Thyroid gland (tissue), 4 donors: ENCODE measurements at regions not wholly inside any gene's neighbourhood (a gene's known extent, or its start where the extent isn't known, plus 50 kb on each side); places are given as distances from the start of the nearest gene placed in this dataset. TPM values are rescaled to one million over a fixed set of nuclear protein-coding genes. Genes with fewer than 3 reads are reported as not detected.
A peak's percentile ranks its signal among the peaks of the same experiment; 100 is the strongest.

Experiments used
- DNase-seq, 2 donors: peaks; one replicate each; pipeline ENCODE4 v3.0.0-alpha.2; 2019
- H3K27ac ChIP-seq, 3 donors: fragments of 200-600 bp; sonication (generic); 1 replicate in 2 of 3; 2 replicates in 1 of 3; pipeline ENCODE4 v1.5.1; 2016 to 2019; ENCODE audit warnings: mild to moderate bottlenecking in 1 of 3, moderate library complexity in 1 of 3
- H3K27me3 ChIP-seq: fragments of 200-600 bp; sonication (generic); one replicate; pipeline ENCODE4 v1.5.1; 2019
- H3K36me3 ChIP-seq, 2 donors: fragments of 200-600 bp; sonication (generic); one replicate each; pipeline ENCODE4 v1.5.1; 2016 to 2019
- H3K4me1 ChIP-seq, 2 donors: fragments of 200-600 bp; sonication (generic); one replicate each; pipeline ENCODE4 v1.5.1; 2017 to 2019
- H3K4me3 ChIP-seq, 3 donors: fragments of 200-600 bp; sonication (generic); replicated peaks in 1 of 3; 1 replicate in 2 of 3; 2 replicates in 1 of 3; pipeline ENCODE4 v1.5.1; 2016; ENCODE audit warnings: mild to moderate bottlenecking in 1 of 3
- H3K9me3 ChIP-seq: fragments of 200-600 bp; sonication (generic); one replicate; pipeline ENCODE4 v1.5.1; 2017
- POLR2A ChIP-seq, 2 donors: fragments of 450-650 bp; IDR thresholded peaks; one replicate each; pipeline ENCODE4 v1.6.1; 2017; ENCODE audit warnings: antibody characterized with exemption in 2 of 2, mild to moderate bottlenecking in 2 of 2, moderate library complexity in 1 of 2
- WGBS, 2 donors: methylation state at CpG; one replicate each; pipeline ENCODE4 v1.1.5; 2017; 5-methylcytosine and 5-hydroxymethylcytosine counted together
- intact Hi-C: fragments of 100-400 bp; cut with DNase I; formaldehyde crosslinking; loops from one replicate; pipeline ENCODE4 v1.15.1; 2023
- small RNA-seq: library from RNA; depleted of rRNA; stranded (forward); fragments of <200 nt; gene quantifications from one replicate; pipeline ENCODE3, GENCODE V24; 2016
- TF ChIP-seq, protein P1 (sequence below), 6 experiments: fragments of 200-600 bp in 3 of 6; fragments of 450-650 bp in 3 of 6; sonication (generic) in 3 of 6; IDR thresholded peaks; one replicate each; pipeline ENCODE4 v1.5.1; 2016 to 2019; ENCODE audit warnings: antibody characterized with exemption in 6 of 6, mild to moderate bottlenecking in 2 of 6, inconsistent platforms in 1 of 6, moderate library complexity in 1 of 6

- intact Hi-C loops: loop anchor here (10.0 kb wide), 1 partner anchor 331 kb away; no protein-coding TSS in a partner anchor
- WGBS, 2 donors: 7 to 15% methylated on average over 4 of the region's 4 CpGs
- H3K4me1 ChIP-seq: peaks cover 8 to 31% of the 10 kb centered on the region in 2 donors
- TF ChIP-seq, protein P1, sequence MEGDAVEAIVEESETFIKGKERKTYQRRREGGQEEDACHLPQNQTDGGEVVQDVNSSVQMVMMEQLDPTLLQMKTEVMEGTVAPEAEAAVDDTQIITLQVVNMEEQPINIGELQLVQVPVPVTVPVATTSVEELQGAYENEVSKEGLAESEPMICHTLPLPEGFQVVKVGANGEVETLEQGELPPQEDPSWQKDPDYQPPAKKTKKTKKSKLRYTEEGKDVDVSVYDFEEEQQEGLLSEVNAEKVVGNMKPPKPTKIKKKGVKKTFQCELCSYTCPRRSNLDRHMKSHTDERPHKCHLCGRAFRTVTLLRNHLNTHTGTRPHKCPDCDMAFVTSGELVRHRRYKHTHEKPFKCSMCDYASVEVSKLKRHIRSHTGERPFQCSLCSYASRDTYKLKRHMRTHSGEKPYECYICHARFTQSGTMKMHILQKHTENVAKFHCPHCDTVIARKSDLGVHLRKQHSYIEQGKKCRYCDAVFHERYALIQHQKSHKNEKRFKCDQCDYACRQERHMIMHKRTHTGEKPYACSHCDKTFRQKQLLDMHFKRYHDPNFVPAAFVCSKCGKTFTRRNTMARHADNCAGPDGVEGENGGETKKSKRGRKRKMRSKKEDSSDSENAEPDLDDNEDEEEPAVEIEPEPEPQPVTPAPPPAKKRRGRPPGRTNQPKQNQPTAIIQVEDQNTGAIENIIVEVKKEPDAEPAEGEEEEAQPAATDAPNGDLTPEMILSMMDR (IDR thresholded peaks at IDR 0.05): peak; percentile 78 to 92 (median 88)
- no peak for TF ChIP-seq POLR2A (IDR thresholded peaks at IDR 0.05)
- no peaks in the 10 kb centered on the region for H3K9me3 ChIP-seq
- H3K36me3 ChIP-seq: no peaks in the 10 kb centered on the region
- no peaks in the 10 kb centered on the region for H3K27me3 ChIP-seq
- peak; percentile 60 to 81 for DNase-seq
- peak overlapping the region in 1 of 3 donors; percentile 27 for H3K27ac ChIP-seq
- no peak overlapping the region for H3K4me3 ChIP-seq
Observed at GRCh38 chr6:25223490-25223991, 55.6 kb upstream of the CARMIL1 start.

- H3K9me3 ChIP-seq: no peaks in the 10 kb centered on the region
Observed at GRCh38 chr6:25224242-25224641, 54.9 kb upstream of the CARMIL1 start.

DNA sequence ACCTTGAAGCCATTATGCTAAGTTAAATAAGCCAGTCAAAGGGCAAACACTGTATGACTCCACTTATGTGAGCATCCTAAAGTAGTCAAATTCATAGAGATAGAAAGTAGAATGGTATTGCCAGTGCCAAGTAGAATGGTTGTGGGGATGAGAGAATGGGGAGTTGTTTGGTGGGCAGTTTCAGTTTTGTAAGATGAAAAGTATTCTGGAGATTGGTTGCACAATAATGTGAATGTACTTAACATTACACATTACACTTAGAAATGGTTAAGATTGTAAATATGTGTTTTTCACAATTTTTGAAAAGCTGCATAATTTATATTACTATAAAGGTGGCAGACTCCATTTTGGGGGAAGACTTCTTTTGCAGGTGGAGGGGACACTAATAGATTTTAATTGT, 51.3 kb upstream of the CARMIL1 start:
- no peak for TF ChIP-seq POLR2A (IDR thresholded peaks at IDR 0.05)
- TF ChIP-seq, protein P1 (IDR thresholded peaks at IDR 0.05): no peak
- no peaks in the 10 kb centered on the region for H3K27me3 ChIP-seq
- no peaks in the 10 kb centered on the region for H3K9me3 ChIP-seq
- intact Hi-C loops: loop anchor here (10.0 kb wide), 1 partner anchor 327 kb away; no protein-coding TSS in a partner anchor
- no peak overlapping the region for H3K4me3 ChIP-seq
- no peak for DNase-seq
- no peaks in the 10 kb centered on the region for H3K36me3 ChIP-seq
- no peak overlapping the region for H3K27ac ChIP-seq
- H3K4me1 ChIP-seq: peaks cover 5 to 10% of the 10 kb centered on the region in 2 donors

More at GRCh38 chr6:25224242-25224641, 54.9 kb upstream of the CARMIL1 start:
- H3K4me3 ChIP-seq: no peak overlapping the region
- no peaks in the 10 kb centered on the region for H3K27me3 ChIP-seq
- intact Hi-C loops: loop anchor here (10.0 kb wide), 1 partner anchor 331 kb away; no protein-coding TSS in a partner anchor
- no peak for TF ChIP-seq POLR2A (IDR thresholded peaks at IDR 0.05)
- TF ChIP-seq, protein P1 (IDR thresholded peaks at IDR 0.05): no peak
- H3K36me3 ChIP-seq: no peaks in the 10 kb centered on the region
- 88 to 96% methylated on average over 4 of the region's 4 CpGs for WGBS, 2 donors
- H3K4me1 ChIP-seq: peaks cover 8 to 31% of the 10 kb centered on the region in 2 donors
- H3K27ac ChIP-seq: no peak overlapping the region
- no peak for DNase-seq

Small RNA genes in the stretch of these regions (small RNA-seq; reads per million reads assigned to genes)
- gene RN7SL334P: not detected
